ENCODE measurements at regions not wholly inside any gene's neighbourhood (a gene's known extent, or its start where the extent isn't known, plus 50 kb on each side); places are given as distances from the start of the nearest gene placed in this dataset.

GRCh38 chr1:182195733-182196132, 134.2 kb upstream of the ZNF648 start:
- TF ChIP-seq CTCF (IDR thresholded peaks at IDR 0.05): no peak
- no peak for TF ChIP-seq POLR2A (IDR thresholded peaks at IDR 0.05)
- no peak for TF ChIP-seq POLR2AphosphoS5 (IDR thresholded peaks at IDR 0.05; ENCODE audit: insufficient read depth in 1 of 2, low read depth in 1 of 2)

Data from vagina (tissue), 2 donors.